ENCODE measurements at regions not wholly inside any gene's neighbourhood (a gene's known extent, or its start where the extent isn't known, plus 50 kb on each side); places are given as distances from the start of the nearest gene placed in this dataset.

DNA sequence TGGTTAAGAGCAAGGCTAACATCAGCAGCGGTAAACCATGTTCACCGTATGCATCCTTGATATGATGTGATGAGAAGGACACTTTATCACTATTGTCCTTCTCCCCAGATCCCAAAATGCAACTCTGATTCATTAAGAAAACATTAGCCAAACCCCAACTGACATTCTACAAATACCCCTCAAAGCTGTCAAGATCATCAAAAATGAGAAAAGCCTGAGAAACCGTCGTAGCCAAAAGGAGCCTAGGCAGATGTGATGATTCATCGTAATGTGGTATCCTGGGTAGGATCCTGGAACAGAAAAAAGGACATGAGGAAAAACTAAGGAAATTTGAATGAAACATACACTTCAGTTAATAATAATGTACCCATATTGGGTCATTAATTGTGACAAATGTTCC is 67.3 kb upstream of the ST6GAL2 start:
- Mint-ChIP-seq H3K4me3 (no peak overlapping the region), H3K9me3 (ENCODE audit: insufficient read depth) (peaks cover 2% of the 10 kb centered on the region), H3K4me1 (no peaks in the 10 kb centered on the region), H3K27ac (no peak overlapping the region), H3K27me3 (no peaks in the 10 kb centered on the region)
- TF ChIP-seq EZH2 (IDR thresholded peaks at IDR 0.05; ENCODE audit: borderline replicate concordance, insufficient read depth, low read depth, low read length, poor library complexity, severe bottlenecking) (no peak), CTCF (IDR thresholded peaks at IDR 0.05) (no peak)
- ChIA-PET CTCF (no interaction called here), POLR2A (no interaction called here)
- H2AFZ ChIP-seq (ENCODE audit: insufficient read depth, low read depth, low read length, poor library complexity, severe bottlenecking), result no peak overlapping the region
- no peaks in the 10 kb centered on the region for H3K36me3 ChIP-seq (replicated peaks in 1 of 2; ENCODE audit: control extremely low read depth in 1 of 2, control insufficient read depth in 1 of 2, extremely low read depth in 1 of 2, insufficient read depth in 2 of 2, low read length in 1 of 2)
- no peak for DNase-seq
- H3K9ac ChIP-seq (ENCODE audit: low read length), result no peak overlapping the region
- no peaks in the 10 kb centered on the region for H3K4me1 ChIP-seq (ENCODE audit: control insufficient read depth in 2 of 2, insufficient read depth in 2 of 2, low read length in 2 of 2)
- H4K20me1 ChIP-seq (ENCODE audit: control insufficient read depth, insufficient read depth, low read length, poor library complexity, severe bottlenecking), result no peaks in the 10 kb centered on the region
- ATAC-seq (ENCODE audit: low read depth), result no peak
- H3K4me2 ChIP-seq (replicated peaks; ENCODE audit: low read depth, low read length, poor library complexity, severe bottlenecking), result no peak overlapping the region
- no peaks in the 10 kb centered on the region for H3K9me3 ChIP-seq (ENCODE audit: control extremely low read depth in 1 of 3, control insufficient read depth in 2 of 3, insufficient read depth in 1 of 3, low read length in 2 of 3)
- no peaks in the 10 kb centered on the region for H3K27me3 ChIP-seq (replicated peaks in 1 of 4; ENCODE audit: control extremely low read depth in 1 of 4, control insufficient read depth in 3 of 4, insufficient read depth in 4 of 4, low read length in 3 of 4)
- no peak overlapping the region for H3K4me3 ChIP-seq (ENCODE audit: control extremely low read depth in 1 of 5, extremely low read depth in 1 of 5, insufficient read depth in 1 of 5, low read depth in 2 of 5, low read length in 4 of 5)
- H3K79me2 ChIP-seq (ENCODE audit: control insufficient read depth, insufficient read depth, low read length), result no peaks in the 10 kb centered on the region
- intact Hi-C loops (cut with micrococcal nuclease), result no loop called here
- WGBS (ENCODE audit: insufficient coverage), result no CpG with 5 or more reads among the region's 5 CpGs
- no peak overlapping the region for H3K27ac ChIP-seq (ENCODE audit: low read length in 2 of 2)

GRCh38 chr2:106953779-106954178 is 67.8 kb upstream of the ST6GAL2 start:
- POLR2A ChIA-PET, result no interaction called here
- H3K27ac Mint-ChIP-seq, result no peak overlapping the region
- WGBS (ENCODE audit: insufficient coverage), result 75% methylated on average over 3 of the region's 5 CpGs

More at GRCh38 chr2:106953779-106954178, 67.8 kb upstream of the ST6GAL2 start:
- H3K4me3 ChIP-seq (ENCODE audit: control extremely low read depth in 1 of 5, extremely low read depth in 1 of 5, insufficient read depth in 1 of 5, low read depth in 2 of 5, low read length in 4 of 5), result no peak overlapping the region
- no peaks in the 10 kb centered on the region for H3K27me3 ChIP-seq (replicated peaks in 1 of 4; ENCODE audit: control extremely low read depth in 1 of 4, control insufficient read depth in 3 of 4, insufficient read depth in 4 of 4, low read length in 3 of 4)
- ATAC-seq (ENCODE audit: low read depth) (no peak), DNase-seq (no peak)
- H3K4me2 ChIP-seq (replicated peaks; ENCODE audit: low read depth, low read length, poor library complexity, severe bottlenecking), result no peak overlapping the region
- no peak overlapping the region for H2AFZ ChIP-seq (ENCODE audit: insufficient read depth, low read depth, low read length, poor library complexity, severe bottlenecking)
- intact Hi-C loops (cut with micrococcal nuclease), result no loop called here
- no peak for TF ChIP-seq EZH2 (IDR thresholded peaks at IDR 0.05; ENCODE audit: borderline replicate concordance, insufficient read depth, low read depth, low read length, poor library complexity, severe bottlenecking)
- no peak for TF ChIP-seq CTCF (IDR thresholded peaks at IDR 0.05)
- Mint-ChIP-seq H3K9me3 (ENCODE audit: insufficient read depth) (peaks cover 2% of the 10 kb centered on the region), H3K4me3 (no peak overlapping the region), H3K27me3 (no peaks in the 10 kb centered on the region), H3K4me1 (no peaks in the 10 kb centered on the region)
- no peaks in the 10 kb centered on the region for H4K20me1 ChIP-seq (ENCODE audit: control insufficient read depth, insufficient read depth, low read length, poor library complexity, severe bottlenecking)
- no peaks in the 10 kb centered on the region for H3K36me3 ChIP-seq (replicated peaks in 1 of 2; ENCODE audit: control extremely low read depth in 1 of 2, control insufficient read depth in 1 of 2, extremely low read depth in 1 of 2, insufficient read depth in 2 of 2, low read length in 1 of 2)
- no peak overlapping the region for H3K9ac ChIP-seq (ENCODE audit: low read length)
- H3K79me2 ChIP-seq (ENCODE audit: control insufficient read depth, insufficient read depth, low read length), result no peaks in the 10 kb centered on the region
- CTCF ChIA-PET, result no interaction called here
- H3K9me3 ChIP-seq (ENCODE audit: control extremely low read depth in 1 of 3, control insufficient read depth in 2 of 3, insufficient read depth in 1 of 3, low read length in 2 of 3), result no peaks in the 10 kb centered on the region
- no peak overlapping the region for H3K27ac ChIP-seq (ENCODE audit: low read length in 2 of 2)
- H3K4me1 ChIP-seq (ENCODE audit: control insufficient read depth in 2 of 2, insufficient read depth in 2 of 2, low read length in 2 of 2), result no peaks in the 10 kb centered on the region

Measured in B cell (primary cell).